Erythroblast (primary cell): ENCODE measurements at regions not wholly inside any gene's neighbourhood (a gene's known extent, or its start where the extent isn't known, plus 50 kb on each side); places are given as distances from the start of the nearest gene placed in this dataset.

Source experiments
- GATA1 ChIP-seq: IDR thresholded peaks from 2 replicates; pipeline ENCODE4 v1.6.1; 2011; ENCODE audit warnings: low read depth, mild to moderate bottlenecking, control low read depth, low read length, moderate library complexity
- POLR2A ChIP-seq: IDR thresholded peaks from 2 replicates; pipeline ENCODE4 v1.6.1; 2011; ENCODE audit warnings: mild to moderate bottlenecking, low read length

GRCh38 chr20:59399426-59400099, 99.2 kb downstream of the EDN3 start:
- TF ChIP-seq POLR2A = no peak
- no peak for TF ChIP-seq GATA1
